ENCODE measurements at regions not wholly inside any gene's neighbourhood (a gene's known extent, or its start where the extent isn't known, plus 50 kb on each side); places are given as distances from the start of the nearest gene placed in this dataset.

- Histone ChIP-seq H3K27me3 (replicated peaks; ENCODE audit: control insufficient read depth, insufficient read depth, low read length) (no peaks in the 10 kb centered on the region), H3K4me3 (ENCODE audit: low read depth, low read length) (no peak overlapping the region), H3K36me3 (ENCODE audit: control insufficient read depth, insufficient read depth, low read length) (no peaks in the 10 kb centered on the region), H3K4me1 (no peaks in the 10 kb centered on the region), H3K9me3 (no peaks in the 10 kb centered on the region)
- no TSS peak for BruUV-seq (replicated peaks)
- ChIA-PET POLR2A (no interaction called here), CTCF (no interaction called here)
- Mint-ChIP-seq H3K27ac (ENCODE audit: unreplicated experiment) (no peak overlapping the region), H3K4me3 (ENCODE audit: unreplicated experiment) (no peak overlapping the region), H3K36me3 (ENCODE audit: insufficient read depth, unreplicated experiment) (no peaks in the 10 kb centered on the region), H3K9me3 (ENCODE audit: unreplicated experiment) (no peaks in the 10 kb centered on the region), H3K4me1 (ENCODE audit: low read depth, unreplicated experiment) (no peaks in the 10 kb centered on the region), H3K27me3 (ENCODE audit: insufficient read depth, unreplicated experiment) (no peaks in the 10 kb centered on the region)
- intact Hi-C loops (cut with micrococcal nuclease; ENCODE audit: unreplicated experiment) = no loop called here
- no peak for DNase-seq
- TF ChIP-seq CTCF (IDR thresholded peaks at IDR 0.05; ENCODE audit: insufficient read depth in 1 of 2, low read depth in 1 of 2, low read length in 1 of 2, severe bottlenecking in 1 of 2, unreplicated experiment in 1 of 2) = no peak
Measured at GRCh38 chr13:73902847-73903246, 231.4 kb downstream of the KLF12 start.

GRCh38 chr13:73902296-73902695, 231.9 kb downstream of the KLF12 start:
- BruUV-seq (replicated peaks) = no TSS peak
- H3K36me3 Mint-ChIP-seq (ENCODE audit: insufficient read depth, unreplicated experiment) = no peaks in the 10 kb centered on the region
- no peaks in the 10 kb centered on the region for H3K4me1 ChIP-seq
- no peak overlapping the region for H3K4me3 ChIP-seq (ENCODE audit: low read depth, low read length)
- no peaks in the 10 kb centered on the region for H3K36me3 ChIP-seq (ENCODE audit: control insufficient read depth, insufficient read depth, low read length)
- no peaks in the 10 kb centered on the region for H3K9me3 Mint-ChIP-seq (ENCODE audit: unreplicated experiment)
- intact Hi-C loops (cut with micrococcal nuclease; ENCODE audit: unreplicated experiment) = no loop called here
- H3K9me3 ChIP-seq = no peaks in the 10 kb centered on the region
- no peak for DNase-seq
- H3K27me3 ChIP-seq (replicated peaks; ENCODE audit: control insufficient read depth, insufficient read depth, low read length) = no peaks in the 10 kb centered on the region
- no peaks in the 10 kb centered on the region for H3K27me3 Mint-ChIP-seq (ENCODE audit: insufficient read depth, unreplicated experiment)
- no peak overlapping the region for H3K4me3 Mint-ChIP-seq (ENCODE audit: unreplicated experiment)
- H3K27ac Mint-ChIP-seq (ENCODE audit: unreplicated experiment) = no peak overlapping the region
- POLR2A ChIA-PET = no interaction called here
- no peak for TF ChIP-seq CTCF (IDR thresholded peaks at IDR 0.05; ENCODE audit: insufficient read depth in 1 of 2, low read depth in 1 of 2, low read length in 1 of 2, severe bottlenecking in 1 of 2, unreplicated experiment in 1 of 2)
- no peaks in the 10 kb centered on the region for H3K4me1 Mint-ChIP-seq (ENCODE audit: low read depth, unreplicated experiment)
- CTCF ChIA-PET = no interaction called here

- DNase-seq = no peak
- no peak overlapping the region for H3K27ac Mint-ChIP-seq (ENCODE audit: unreplicated experiment)
- H3K36me3 Mint-ChIP-seq (ENCODE audit: insufficient read depth, unreplicated experiment) = no peaks in the 10 kb centered on the region
- CTCF ChIA-PET = no interaction called here
- no peaks in the 10 kb centered on the region for H3K27me3 Mint-ChIP-seq (ENCODE audit: insufficient read depth, unreplicated experiment)
- no peak for TF ChIP-seq CTCF (IDR thresholded peaks at IDR 0.05; ENCODE audit: insufficient read depth in 1 of 2, low read depth in 1 of 2, low read length in 1 of 2, severe bottlenecking in 1 of 2, unreplicated experiment in 1 of 2)
- no TSS peak for BruUV-seq (replicated peaks)
- Histone ChIP-seq H3K4me1 (no peaks in the 10 kb centered on the region), H3K9me3 (no peaks in the 10 kb centered on the region), H3K27me3 (replicated peaks; ENCODE audit: control insufficient read depth, insufficient read depth, low read length) (no peaks in the 10 kb centered on the region), H3K4me3 (ENCODE audit: low read depth, low read length) (no peak overlapping the region), H3K36me3 (ENCODE audit: control insufficient read depth, insufficient read depth, low read length) (no peaks in the 10 kb centered on the region)
- H3K4me3 Mint-ChIP-seq (ENCODE audit: unreplicated experiment) = no peak overlapping the region
- no peaks in the 10 kb centered on the region for H3K4me1 Mint-ChIP-seq (ENCODE audit: low read depth, unreplicated experiment)
- intact Hi-C loops (cut with micrococcal nuclease; ENCODE audit: unreplicated experiment) = no loop called here
- H3K9me3 Mint-ChIP-seq (ENCODE audit: unreplicated experiment) = no peaks in the 10 kb centered on the region
- POLR2A ChIA-PET = no interaction called here
Measured at GRCh38 chr13:73901324-73902068, 232.7 kb downstream of the KLF12 start.

All from Caco-2 (cell line).